Suprapubic skin (tissue), 4 donors: ENCODE measurements at regions not wholly inside any gene's neighbourhood (a gene's known extent, or its start where the extent isn't known, plus 50 kb on each side); places are given as distances from the start of the nearest gene placed in this dataset.

Experiments
- POLR2A ChIP-seq, 2 donors: fragments of 450-650 bp; IDR thresholded peaks; one replicate each; pipeline ENCODE4 v1.6.1; 2017; ENCODE audit warnings: antibody characterized with exemption in 2 of 2, mild to moderate bottlenecking in 2 of 2, moderate library complexity in 2 of 2
- POLR2AphosphoS5 ChIP-seq, 3 donors: sonication (generic); formaldehyde crosslinking; IDR thresholded peaks; one replicate each; pipeline ENCODE4 v1.6.1; 2017; ENCODE audit warnings: antibody characterized with exemption in 3 of 3

- TF ChIP-seq POLR2AphosphoS5 (IDR thresholded peaks at IDR 0.05) (no peak), POLR2A (IDR thresholded peaks at IDR 0.05) (no peak)
Observed at GRCh38 chr18:73975266-73975665, 172.4 kb downstream of the FBXO15 start.
